Endodermal cell (in vitro differentiated cells): ENCODE measurements at regions not wholly inside any gene's neighbourhood (a gene's known extent, or its start where the extent isn't known, plus 50 kb on each side); places are given as distances from the start of the nearest gene placed in this dataset.

Experiments used
- DNase-seq: peaks from one replicate; pipeline ENCODE4 v3.0.0-alpha.2; 2017
- H3K27ac ChIP-seq: 2 replicates; pipeline ENCODE4 v1.5.1; 2013; ENCODE audit warnings: mild to moderate bottlenecking, low read depth, low read length, moderate library complexity
- H3K27me3 ChIP-seq: 2 replicates; pipeline ENCODE4 v1.6.1; 2013; ENCODE audit warnings: mild to moderate bottlenecking, low read length, moderate library complexity; ENCODE audit not compliant: insufficient read depth, control insufficient read depth, poor library complexity, severe bottlenecking
- H3K36me3 ChIP-seq: 2 replicates; pipeline ENCODE4 v1.7.0; 2013; ENCODE audit warnings: mild to moderate bottlenecking, low read length, moderate library complexity; ENCODE audit not compliant: control insufficient read depth, insufficient read depth
- H3K4me1 ChIP-seq: one replicate; pipeline ENCODE4 v1.7.0; 2013; ENCODE audit warnings: low read length; ENCODE audit not compliant: control insufficient read depth, insufficient read depth
- H3K4me3 ChIP-seq: 2 replicates; pipeline ENCODE4 v1.5.1; 2013; ENCODE audit warnings: mild to moderate bottlenecking, low read length, moderate library complexity
- H3K9ac ChIP-seq: 2 replicates; pipeline ENCODE4 v1.6.1; 2013; ENCODE audit warnings: mild to moderate bottlenecking, low read length, moderate library complexity; ENCODE audit not compliant: poor library complexity, severe bottlenecking; ENCODE audit errors: extremely low read depth
- H3K9me3 ChIP-seq: 2 replicates; pipeline ENCODE4 v1.6.1; 2013; ENCODE audit warnings: mild to moderate bottlenecking, low read length, moderate library complexity; ENCODE audit not compliant: control insufficient read depth
- H3K27ac Mint-ChIP-seq: 2 replicates; pipeline ENCODE4 v1.8.0; 2020; ENCODE audit warnings: mixed read lengths
- H3K27me3 Mint-ChIP-seq: 2 replicates; pipeline ENCODE4 v1.8.0; 2021; ENCODE audit warnings: mild to moderate bottlenecking, mixed read lengths; ENCODE audit not compliant: insufficient read depth
- H3K36me3 Mint-ChIP-seq: 2 replicates; pipeline ENCODE4 v1.8.0; 2020; ENCODE audit warnings: low read depth, mixed read lengths
- H3K4me1 Mint-ChIP-seq: 2 replicates; pipeline ENCODE4 v1.8.0; 2020; ENCODE audit warnings: mixed read lengths
- H3K4me3 Mint-ChIP-seq: 2 replicates; pipeline ENCODE4 v1.8.0; 2020; ENCODE audit warnings: mild to moderate bottlenecking, moderate library complexity, mixed read lengths
- H3K9me3 Mint-ChIP-seq: 2 replicates; pipeline ENCODE4 v1.8.0; 2020; ENCODE audit warnings: mild to moderate bottlenecking, mixed read lengths
- WGBS, 2 experiments: methylation state at CpG; one replicate each; pipeline versions ENCODE4 v1.1.5 to v1.1.7; 2013; ENCODE audit warnings: missing lambda C conversion rate in 2 of 2, mixed read lengths in 1 of 2; ENCODE audit not compliant: insufficient coverage in 1 of 2, insufficient read length in 1 of 2; 5-methylcytosine and 5-hydroxymethylcytosine counted together
- TF ChIP-seq, protein P1 (sequence below): fragments of 200-600 bp; sonication (generic); conservative IDR thresholded peaks from 2 replicates; pipeline ENCODE4 v1.5.0; 2021; ENCODE audit warnings: antibody characterized with exemption, mild to moderate bottlenecking

DNA sequence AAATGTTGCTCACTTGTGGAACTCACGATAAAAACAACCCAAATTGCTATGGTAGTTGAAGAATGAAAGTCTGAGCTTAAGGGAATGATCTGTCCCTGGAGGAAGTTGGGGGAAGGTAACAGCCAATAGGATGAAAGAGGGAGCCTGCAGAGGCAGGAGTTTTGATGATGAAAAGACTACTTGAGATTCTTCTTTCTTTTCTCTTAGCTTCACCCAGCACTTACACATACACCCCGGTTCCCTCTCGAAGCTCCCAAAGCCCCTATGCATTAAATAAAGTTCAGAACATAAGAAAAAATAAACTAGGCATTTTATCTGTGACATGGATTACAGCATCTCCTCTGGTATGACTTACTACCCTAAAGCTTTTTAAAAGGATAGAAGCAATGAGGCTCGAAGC lies 122.9 kb upstream of the GATB start:
- no peaks in the 10 kb centered on the region for H3K9me3 ChIP-seq
- H3K9me3 Mint-ChIP-seq, result no peaks in the 10 kb centered on the region
- 95% methylated on average over 4 of the region's 4 CpGs; no CpG with 5 or more reads in 1 of the 2 experiments for WGBS, 2 experiments
- no peaks in the 10 kb centered on the region for H3K27me3 ChIP-seq
- H3K36me3 Mint-ChIP-seq, result no peaks in the 10 kb centered on the region
- no peaks in the 10 kb centered on the region for H3K36me3 ChIP-seq
- DNase-seq, result no peak
- no peak overlapping the region for H3K27ac ChIP-seq
- H3K4me3 Mint-ChIP-seq, result no peak overlapping the region
- no peak overlapping the region for H3K27ac Mint-ChIP-seq
- H3K4me1 ChIP-seq, result peaks cover 6% of the 10 kb centered on the region
- H3K4me1 Mint-ChIP-seq, result peaks cover 19% of the 10 kb centered on the region
- H3K4me3 ChIP-seq, result no peak overlapping the region
- no peak overlapping the region for H3K9ac ChIP-seq
- H3K27me3 Mint-ChIP-seq, result no peaks in the 10 kb centered on the region
- TF ChIP-seq, protein P1, sequence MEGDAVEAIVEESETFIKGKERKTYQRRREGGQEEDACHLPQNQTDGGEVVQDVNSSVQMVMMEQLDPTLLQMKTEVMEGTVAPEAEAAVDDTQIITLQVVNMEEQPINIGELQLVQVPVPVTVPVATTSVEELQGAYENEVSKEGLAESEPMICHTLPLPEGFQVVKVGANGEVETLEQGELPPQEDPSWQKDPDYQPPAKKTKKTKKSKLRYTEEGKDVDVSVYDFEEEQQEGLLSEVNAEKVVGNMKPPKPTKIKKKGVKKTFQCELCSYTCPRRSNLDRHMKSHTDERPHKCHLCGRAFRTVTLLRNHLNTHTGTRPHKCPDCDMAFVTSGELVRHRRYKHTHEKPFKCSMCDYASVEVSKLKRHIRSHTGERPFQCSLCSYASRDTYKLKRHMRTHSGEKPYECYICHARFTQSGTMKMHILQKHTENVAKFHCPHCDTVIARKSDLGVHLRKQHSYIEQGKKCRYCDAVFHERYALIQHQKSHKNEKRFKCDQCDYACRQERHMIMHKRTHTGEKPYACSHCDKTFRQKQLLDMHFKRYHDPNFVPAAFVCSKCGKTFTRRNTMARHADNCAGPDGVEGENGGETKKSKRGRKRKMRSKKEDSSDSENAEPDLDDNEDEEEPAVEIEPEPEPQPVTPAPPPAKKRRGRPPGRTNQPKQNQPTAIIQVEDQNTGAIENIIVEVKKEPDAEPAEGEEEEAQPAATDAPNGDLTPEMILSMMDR, result no peak

DNA sequence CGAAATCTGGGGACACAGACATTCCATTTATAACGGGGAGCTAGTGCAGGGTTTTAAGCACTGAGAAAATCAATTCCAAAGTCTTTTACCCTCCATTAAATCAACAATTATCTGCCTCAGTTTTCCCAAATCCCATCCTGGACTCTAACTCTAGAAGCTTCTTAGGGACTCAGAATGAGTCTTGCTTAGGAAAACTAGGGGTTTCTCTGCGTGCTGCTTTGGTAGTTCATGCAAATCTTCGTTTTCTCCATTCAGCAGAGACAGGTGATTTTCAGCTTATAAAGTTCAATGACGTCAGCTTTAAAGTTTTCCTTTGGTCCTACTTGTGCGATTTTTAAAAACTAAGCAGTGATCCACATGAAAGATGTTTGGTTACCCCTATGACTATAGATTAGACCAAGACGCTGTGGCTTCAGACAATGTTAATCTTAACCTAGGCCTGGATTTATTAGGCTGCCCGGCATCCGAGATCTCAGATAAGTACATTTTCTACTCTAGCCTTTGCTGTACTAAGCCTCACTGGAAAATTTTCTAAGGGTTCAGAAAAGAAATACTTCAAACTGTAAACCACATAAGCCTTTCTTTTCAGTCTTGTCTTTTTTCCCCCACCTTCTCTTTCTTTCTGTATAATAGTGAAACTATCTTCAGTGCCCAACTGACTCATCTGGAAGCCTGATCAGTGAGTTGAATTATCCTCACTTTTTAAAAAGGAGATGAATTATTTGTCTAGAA lies 121.4 kb upstream of the GATB start:
- Histone ChIP-seq H3K9me3 (no peaks in the 10 kb centered on the region), H3K36me3 (no peaks in the 10 kb centered on the region), H3K27me3 (no peaks in the 10 kb centered on the region), H3K4me3 (no peak overlapping the region), H3K27ac (no peak overlapping the region), H3K4me1 (peaks cover 6% of the 10 kb centered on the region), H3K9ac (no peak overlapping the region)
- H3K4me1 Mint-ChIP-seq, result peaks cover 24% of the 10 kb centered on the region
- no peaks in the 10 kb centered on the region for H3K9me3 Mint-ChIP-seq
- no peaks in the 10 kb centered on the region for H3K36me3 Mint-ChIP-seq
- no peak for DNase-seq
- TF ChIP-seq, protein P1, result no peak
- no peak overlapping the region for H3K27ac Mint-ChIP-seq
- no peaks in the 10 kb centered on the region for H3K27me3 Mint-ChIP-seq
- H3K4me3 Mint-ChIP-seq, result no peak overlapping the region
- WGBS, 2 experiments, result 95 to 96% methylated on average over 5 to 9 of the region's 9 CpGs

DNA sequence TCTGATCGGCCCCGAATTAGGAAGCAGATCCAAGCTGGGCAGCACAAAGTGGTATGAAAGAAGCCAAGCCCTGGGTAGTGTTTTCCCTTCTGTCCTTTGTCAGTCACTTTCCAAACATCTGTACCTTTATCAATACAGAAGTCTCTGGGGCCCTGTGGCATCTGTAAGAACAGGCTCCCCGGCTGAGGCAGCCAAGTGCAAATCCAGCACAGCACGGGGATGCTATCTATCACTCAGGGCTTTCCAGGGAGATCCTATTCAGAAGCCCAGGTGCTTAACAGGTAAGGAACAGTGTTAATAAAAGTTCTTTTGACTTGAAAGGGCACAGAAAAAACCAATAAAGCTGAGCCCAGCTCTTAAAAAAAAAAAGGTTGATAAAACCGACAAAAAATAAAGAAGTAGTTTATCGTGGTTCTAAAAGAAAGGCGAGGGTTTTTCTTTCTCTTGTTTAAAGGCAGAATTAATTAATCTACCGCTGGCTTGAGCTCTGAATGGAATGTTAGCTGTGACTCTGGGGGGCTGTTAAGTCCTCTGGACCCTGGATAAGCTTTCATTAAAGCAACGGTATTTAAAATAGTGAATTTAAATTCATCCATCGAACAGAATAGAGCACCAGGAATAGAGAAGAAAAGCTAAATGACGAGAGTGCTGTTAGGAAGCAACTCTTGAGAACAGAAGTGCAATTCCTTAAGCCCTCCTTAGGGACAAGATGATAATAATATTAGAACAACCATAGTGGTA lies 119.1 kb upstream of the GATB start:
- no peak overlapping the region for H3K27ac Mint-ChIP-seq
- H3K4me1 ChIP-seq, result peaks cover 6% of the 10 kb centered on the region
- peaks cover 28% of the 10 kb centered on the region for H3K4me1 Mint-ChIP-seq
- TF ChIP-seq, protein P1, result no peak
- WGBS, 2 experiments, result 74 to 84% methylated on average over 8 to 11 of the region's 11 CpGs
- no peak for DNase-seq
- no peak overlapping the region for H3K9ac ChIP-seq
- H3K9me3 Mint-ChIP-seq, result no peaks in the 10 kb centered on the region
- no peak overlapping the region for H3K27ac ChIP-seq
- H3K4me3 Mint-ChIP-seq, result no peak overlapping the region
- H3K27me3 Mint-ChIP-seq, result no peaks in the 10 kb centered on the region
- H3K4me3 ChIP-seq, result no peak overlapping the region
- no peaks in the 10 kb centered on the region for H3K36me3 Mint-ChIP-seq
- H3K27me3 ChIP-seq, result no peaks in the 10 kb centered on the region
- no peaks in the 10 kb centered on the region for H3K36me3 ChIP-seq
- no peaks in the 10 kb centered on the region for H3K9me3 ChIP-seq
